Activated CD8-positive, alpha-beta memory T cell treated with anti-CD3 and anti-CD28 coated beads for 1 hour (primary cell): ENCODE measurements at regions not wholly inside any gene's neighbourhood (a gene's known extent, or its start where the extent isn't known, plus 50 kb on each side); places are given as distances from the start of the nearest gene placed in this dataset.
A peak's percentile ranks its signal among the peaks of the same experiment; 100 is the strongest.
"Not testable (repeated sequence)": the region's sequence is repeated elsewhere in the genome, so short reads cannot be mapped to it uniquely, and the experiment has no call there.

Experiments
- DNase-seq, 2 donors: peaks; one replicate each; pipeline ENCODE4 v3.0.0-alpha.2; 2020; ENCODE audit warnings: low read depth in 1 of 2; ENCODE audit errors: extremely low read depth in 1 of 2

- DNase-seq = peak in 1 of 2 donors; percentile 5
These were observed 270.7 kb downstream of the ZNF33B start for GRCh38 chr10:42367532-42368230.

GRCh38 chr10:42351745-42352144 lies 286.6 kb downstream of the ZNF33B start:
- no peak for DNase-seq

GRCh38 chr10:42336593-42337337 lies 301.6 kb downstream of the ZNF33B start:
- not testable (repeated sequence) for DNase-seq

GRCh38 chr10:42335653-42336296 lies 302.6 kb downstream of the ZNF33B start:
- not testable (repeated sequence) for DNase-seq

- DNase-seq = no peak
These were observed 334.0 kb downstream of the ZNF33B start for GRCh38 chr10:42304341-42304740.

GRCh38 chr10:42281896-42282295 lies 356.5 kb downstream of the ZNF33B start:
- not testable (repeated sequence) for DNase-seq

GRCh38 chr10:42269788-42270187 lies 368.6 kb downstream of the ZNF33B start:
- not testable (repeated sequence) for DNase-seq

- not testable (repeated sequence) for DNase-seq
These were observed 375.1 kb downstream of the ZNF33B start for GRCh38 chr10:42263259-42263658.

GRCh38 chr10:42243002-42243401 lies 395.4 kb downstream of the ZNF33B start:
- not testable (repeated sequence) for DNase-seq

GRCh38 chr10:42242135-42242805 lies 396.1 kb downstream of the ZNF33B start:
- DNase-seq = no peak

GRCh38 chr10:42236401-42236800 lies 402.0 kb downstream of the ZNF33B start:
- DNase-seq = not testable (repeated sequence)

- not testable (repeated sequence) for DNase-seq
These were observed 402.6 kb downstream of the ZNF33B start for GRCh38 chr10:42235736-42236135.

- not testable (repeated sequence) for DNase-seq
These were observed 403.1 kb downstream of the ZNF33B start for GRCh38 chr10:42235241-42235640.

GRCh38 chr10:42234506-42234905 lies 403.9 kb downstream of the ZNF33B start:
- not testable (repeated sequence) for DNase-seq

- not testable (repeated sequence) for DNase-seq
These were observed 404.7 kb downstream of the ZNF33B start for GRCh38 chr10:42233461-42234206.

GRCh38 chr10:42232955-42233354 lies 405.4 kb downstream of the ZNF33B start:
- DNase-seq = not testable (repeated sequence)

GRCh38 chr10:42230812-42231211 lies 407.6 kb downstream of the ZNF33B start:
- DNase-seq = not testable (repeated sequence)

- DNase-seq = not testable (repeated sequence)
These were observed 408.3 kb downstream of the ZNF33B start for GRCh38 chr10:42230115-42230514.

GRCh38 chr10:42227859-42228258 lies 410.5 kb downstream of the ZNF33B start:
- DNase-seq = not testable (repeated sequence)

GRCh38 chr10:42193588-42193987 lies 444.8 kb downstream of the ZNF33B start:
- DNase-seq = not testable (repeated sequence)
